ENCODE measurements at regions not wholly inside any gene's neighbourhood (a gene's known extent, or its start where the extent isn't known, plus 50 kb on each side); places are given as distances from the start of the nearest gene placed in this dataset.
"Not testable (repeated sequence)": the region's sequence is repeated elsewhere in the genome, so short reads cannot be mapped to it uniquely, and the experiment has no call there.

DNA sequence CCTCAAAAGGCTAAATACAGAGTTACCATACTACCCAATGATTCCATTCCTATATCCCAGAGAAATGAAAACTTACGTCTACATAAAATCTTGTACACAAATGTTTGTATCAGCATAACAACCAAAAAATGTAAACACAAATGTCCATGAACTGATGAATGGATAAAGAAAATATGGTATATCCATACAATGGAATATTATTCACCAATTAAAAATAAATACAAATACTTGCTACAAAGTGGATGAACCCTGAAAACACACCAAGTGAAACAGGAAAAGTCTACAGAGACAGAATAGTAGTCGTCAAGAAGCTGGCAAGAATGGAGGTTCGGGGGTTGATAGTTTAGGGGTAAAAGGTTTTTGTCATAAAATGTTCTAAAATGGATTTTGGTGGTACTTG lies 54.0 kb upstream of the ANKRD28 start:
- DNase-seq: no peak

DNA sequence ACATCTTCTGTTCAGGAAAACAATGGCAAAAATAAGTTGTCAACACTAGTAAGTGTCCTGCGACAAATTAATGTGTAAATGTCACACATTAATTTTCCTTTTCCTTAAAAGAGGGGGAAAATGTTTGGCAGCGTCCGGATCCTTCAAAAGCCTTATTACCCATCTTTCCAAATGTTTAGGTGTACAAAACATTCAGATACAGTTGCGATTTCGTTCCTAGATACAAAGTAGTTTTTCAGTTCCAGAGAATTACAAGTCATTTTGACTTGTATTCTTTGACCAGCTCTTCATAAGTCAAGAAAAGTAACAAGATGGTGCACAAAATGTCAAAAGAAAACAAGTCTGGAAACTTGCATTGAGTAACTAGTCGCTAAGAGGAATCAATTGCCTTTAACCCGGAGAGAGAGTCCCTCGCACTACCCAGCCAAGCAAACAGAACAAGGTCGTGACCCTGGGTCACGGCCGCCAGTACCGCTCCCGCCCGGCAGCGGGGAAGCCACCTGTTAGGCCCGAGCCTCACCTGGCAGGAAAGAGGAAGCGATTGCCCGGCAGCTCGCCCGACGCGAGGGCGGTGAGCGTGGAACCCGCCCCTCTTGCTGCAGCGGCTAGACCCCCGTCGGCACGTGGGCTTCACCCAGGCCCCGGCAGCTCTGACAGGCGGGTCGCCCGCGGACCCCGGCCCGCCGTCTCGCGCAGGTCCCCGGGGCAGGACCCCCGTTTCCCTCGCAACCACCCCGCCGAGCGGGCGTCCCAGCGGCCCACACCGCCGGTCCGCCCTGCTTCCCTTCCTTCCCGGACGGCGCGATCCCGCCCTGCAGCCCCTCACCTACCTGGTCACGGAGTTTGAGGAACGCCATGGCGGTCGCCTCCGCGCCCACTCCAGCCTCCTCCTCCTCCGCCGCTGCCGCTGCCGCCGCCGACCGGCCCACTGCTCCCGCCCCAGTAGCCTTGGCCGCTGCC lies 61.0 kb upstream of the ANKRD28 start:
- peak; percentile 41 to 68 (median 56) for DNase-seq

DNA sequence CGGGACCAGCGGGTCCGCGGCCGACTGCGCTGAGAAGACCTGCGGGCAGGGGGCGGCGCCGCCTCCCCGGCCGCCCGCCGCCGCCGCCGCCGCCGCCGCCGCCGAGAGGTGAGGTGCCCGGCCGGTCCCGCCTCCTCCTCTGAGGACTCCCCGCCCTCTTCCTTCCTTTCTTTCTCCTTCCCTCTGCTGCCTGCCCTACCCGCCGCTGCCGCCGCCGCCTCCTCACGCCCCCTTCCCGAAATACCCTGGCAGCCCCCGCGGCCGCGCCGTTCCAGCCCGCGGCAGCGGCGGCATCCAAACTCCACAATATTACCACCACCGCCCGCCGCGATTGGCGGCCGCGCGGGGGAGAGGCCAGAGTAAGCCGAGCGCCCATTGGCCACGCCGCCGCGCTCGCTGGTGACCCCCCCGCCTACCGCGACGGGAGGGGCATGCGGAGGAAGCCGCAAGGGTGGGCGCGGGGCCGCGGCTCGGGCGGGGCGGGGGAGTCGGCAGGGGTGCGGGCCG lies 61.8 kb upstream of the ANKRD28 start:
- DNase-seq: peak; percentile 61 to 79 (median 69)

GRCh38 chr3:15860014-15860934 lies 62.5 kb upstream of the ANKRD28 start:
- DNase-seq: peak in 1 of 5 donors; percentile 20

DNA sequence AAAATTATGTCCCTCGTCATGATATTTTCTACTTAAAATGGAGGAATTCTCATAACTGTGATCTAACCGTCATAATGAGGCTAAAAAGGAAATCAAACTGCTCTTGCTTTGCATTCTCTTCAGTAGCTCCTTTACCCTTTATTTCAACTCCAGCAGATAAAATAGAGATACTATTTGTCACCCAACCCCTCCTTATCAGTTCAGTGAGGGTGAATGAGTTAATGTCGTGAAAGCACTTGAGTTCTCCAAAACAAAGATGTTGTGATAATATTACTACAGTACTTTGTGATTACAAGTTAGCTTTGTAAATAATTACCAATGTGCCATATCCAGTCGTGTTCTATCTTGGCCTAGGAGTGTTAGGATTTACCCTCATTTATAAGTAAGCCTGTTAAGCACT lies 63.4 kb upstream of the ANKRD28 start:
- DNase-seq: no peak

DNA sequence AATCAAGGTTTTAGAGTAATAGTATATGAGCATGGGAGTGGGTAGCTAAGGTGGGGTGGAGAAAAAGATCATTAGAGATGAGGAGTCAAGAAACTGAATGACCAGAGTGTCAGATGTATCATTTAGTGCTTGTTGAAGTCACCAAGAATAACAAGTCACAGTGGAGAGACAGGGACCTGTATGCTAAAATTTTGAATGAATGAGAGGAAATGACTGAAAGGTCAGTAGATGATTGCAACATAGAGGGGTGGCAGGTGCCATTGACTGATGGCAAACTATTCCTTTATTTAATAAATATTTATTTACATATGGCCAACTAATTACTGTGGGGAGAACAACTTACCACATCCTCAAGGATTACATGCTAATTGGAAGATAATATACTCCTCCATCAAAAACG lies 75.0 kb upstream of the ANKRD28 start:
- DNase-seq: no peak

DNA sequence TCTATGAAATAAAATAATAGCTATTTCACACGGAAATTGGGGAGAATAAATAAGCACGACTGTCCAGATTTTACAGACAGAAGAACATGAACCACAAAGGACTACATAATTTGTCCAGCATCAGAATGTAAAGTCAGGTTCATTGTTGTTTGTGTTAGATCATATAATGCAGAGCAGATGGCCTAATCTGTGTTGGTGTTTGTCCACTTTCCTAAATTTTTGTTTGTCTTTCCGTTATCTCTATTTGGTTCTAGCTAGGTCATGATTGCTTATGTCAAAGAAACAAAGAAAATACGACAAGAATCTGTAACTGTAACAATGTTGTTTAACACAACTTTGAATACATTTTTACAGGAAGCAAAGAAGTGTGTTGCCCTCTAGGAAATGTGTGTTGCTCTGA lies 75.6 kb upstream of the ANKRD28 start:
- DNase-seq: no peak

GRCh38 chr3:15875016-15875689 lies 77.4 kb upstream of the ANKRD28 start:
- no peak for DNase-seq

GRCh38 chr3:15876669-15877068 lies 78.9 kb upstream of the ANKRD28 start:
- DNase-seq: no peak

- no peak for DNase-seq
Observed at GRCh38 chr3:15877813-15878212, 80.0 kb upstream of the ANKRD28 start.

DNA sequence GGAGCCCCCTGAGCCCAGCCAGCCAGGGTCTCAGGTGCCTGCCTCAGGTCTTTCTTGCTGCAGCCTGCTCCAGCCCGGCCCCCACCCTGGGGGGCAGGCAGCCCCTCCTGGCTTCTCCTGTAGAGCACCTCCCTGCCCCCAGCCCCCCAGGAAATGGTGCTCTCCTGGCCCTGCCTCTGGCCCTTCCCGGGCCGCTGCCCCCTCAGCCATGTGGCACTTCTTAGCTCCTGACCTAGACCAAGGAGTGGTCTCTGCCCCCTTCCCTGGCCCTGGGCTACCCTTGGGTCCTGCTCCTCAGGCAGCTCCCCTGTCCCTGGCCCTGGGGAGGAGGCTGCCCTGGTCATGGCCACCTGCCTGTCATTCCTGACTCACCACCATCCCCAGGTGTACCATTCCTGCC lies 82.0 kb upstream of the ANKRD28 start:
- not testable (repeated sequence) for DNase-seq

DNA sequence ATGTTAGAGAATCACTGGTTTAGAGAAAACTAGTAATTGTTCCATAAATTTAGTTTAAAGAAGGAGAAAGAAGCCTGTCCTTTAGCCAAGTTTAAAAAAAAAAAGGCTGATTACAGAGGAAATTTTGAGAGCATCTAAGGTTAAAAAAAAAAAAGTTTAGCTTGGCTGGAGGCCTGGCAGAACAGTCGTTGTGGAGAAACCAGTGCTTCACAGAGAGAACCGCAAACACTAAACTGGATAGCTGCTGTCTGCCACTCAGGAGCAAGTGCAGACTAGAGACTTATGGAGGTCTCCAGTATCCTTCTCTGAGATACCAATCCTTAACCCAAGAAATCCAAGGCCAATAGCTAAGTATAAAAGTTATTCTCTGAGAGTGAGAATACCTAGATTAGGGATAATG lies 84.8 kb upstream of the ANKRD28 start:
- DNase-seq: no peak

GRCh38 chr3:15884132-15884531 lies 86.4 kb upstream of the ANKRD28 start:
- DNase-seq: no peak

DNA sequence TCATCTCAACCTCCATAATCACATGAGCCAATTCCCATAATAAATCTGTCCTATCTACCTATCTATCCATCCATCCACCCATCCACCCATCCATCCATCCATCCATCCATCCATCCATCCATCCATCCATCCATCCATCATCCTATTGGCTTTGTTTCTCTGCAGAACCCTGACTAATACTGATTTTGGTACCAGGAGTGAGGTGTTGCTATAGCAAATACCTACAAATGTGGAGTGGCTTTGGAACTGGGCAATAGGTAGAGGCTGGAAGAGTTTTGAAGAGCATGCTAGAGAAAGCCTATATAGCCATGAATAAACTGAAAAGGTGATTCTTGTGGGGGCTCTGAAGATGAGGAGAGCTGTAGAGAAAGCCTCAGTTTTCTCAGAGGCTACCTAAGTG lies 88.7 kb upstream of the ANKRD28 start:
- DNase-seq: no peak

- no peak for DNase-seq
Observed at GRCh38 chr3:15887261-15887660, 89.5 kb upstream of the ANKRD28 start.

DNA sequence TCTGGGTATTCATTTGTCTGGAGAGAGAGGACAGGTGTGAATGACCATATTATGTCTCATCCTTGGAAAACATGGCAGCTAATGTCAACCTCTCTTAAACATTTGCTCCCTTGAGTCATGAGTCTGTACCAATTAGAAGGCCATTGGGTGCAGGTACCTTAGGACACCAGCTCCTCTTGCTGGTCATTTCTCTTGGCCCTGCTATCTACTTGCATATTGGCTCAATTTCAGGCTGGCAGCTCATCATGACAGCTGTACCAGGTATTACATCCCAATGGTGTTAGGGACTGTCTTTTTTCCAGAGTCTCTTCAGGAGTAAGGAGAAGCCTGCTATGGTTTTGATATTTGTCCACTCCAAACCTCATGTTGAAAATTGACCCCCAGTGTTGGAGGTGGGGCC lies 92.2 kb upstream of the ANKRD28 start:
- no peak for DNase-seq

DNA sequence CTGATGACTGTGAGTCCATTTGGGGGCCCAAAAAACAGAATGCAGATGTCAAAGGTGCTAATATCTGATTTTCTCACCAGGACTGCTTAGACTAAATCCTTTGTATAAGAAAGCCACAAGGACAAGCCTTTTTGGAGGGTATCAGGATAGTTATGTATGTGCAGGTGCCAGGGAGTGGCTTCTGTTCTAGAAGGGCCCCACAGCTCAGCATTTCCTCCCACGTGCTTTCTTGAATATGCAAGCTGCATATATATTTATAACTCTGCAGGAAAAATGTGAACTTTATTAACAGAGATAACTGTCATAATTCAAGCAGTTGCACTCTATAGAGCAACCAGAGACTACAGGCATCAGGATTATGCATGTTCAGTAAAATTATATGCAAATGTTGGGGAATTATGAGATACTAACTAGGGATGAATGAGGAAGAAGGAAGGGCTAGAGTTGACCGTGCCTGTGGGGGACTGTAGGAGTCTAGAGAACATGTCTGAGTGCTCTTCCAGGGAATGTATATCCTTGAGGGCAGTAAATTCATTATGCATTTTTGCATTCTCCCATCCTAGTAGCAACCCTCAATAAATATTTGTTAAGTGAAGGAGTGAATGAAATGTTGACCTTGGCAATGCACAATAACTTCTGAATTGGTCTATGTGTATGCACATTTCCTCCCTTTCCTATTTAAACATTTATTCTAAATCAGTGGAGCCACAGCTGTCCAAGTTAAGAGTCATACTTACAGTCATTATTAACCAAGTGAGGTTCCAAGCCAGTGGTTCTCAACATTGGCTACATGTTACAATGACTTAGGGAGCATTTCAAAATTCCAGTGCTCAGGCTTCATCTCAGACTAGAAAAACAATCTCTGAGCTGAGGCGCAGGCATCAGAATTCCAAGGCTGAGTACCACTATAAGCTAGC lies 94.8 kb upstream of the ANKRD28 start:
- no peak for DNase-seq

GRCh38 chr3:15894382-15894781 lies 96.6 kb upstream of the ANKRD28 start:
- DNase-seq: no peak

- DNase-seq: no peak
Observed at GRCh38 chr3:15896500-15896899, 98.7 kb upstream of the ANKRD28 start.

- no peak for DNase-seq
Observed at GRCh38 chr3:15899388-15899787, 101.6 kb upstream of the ANKRD28 start.

DNA sequence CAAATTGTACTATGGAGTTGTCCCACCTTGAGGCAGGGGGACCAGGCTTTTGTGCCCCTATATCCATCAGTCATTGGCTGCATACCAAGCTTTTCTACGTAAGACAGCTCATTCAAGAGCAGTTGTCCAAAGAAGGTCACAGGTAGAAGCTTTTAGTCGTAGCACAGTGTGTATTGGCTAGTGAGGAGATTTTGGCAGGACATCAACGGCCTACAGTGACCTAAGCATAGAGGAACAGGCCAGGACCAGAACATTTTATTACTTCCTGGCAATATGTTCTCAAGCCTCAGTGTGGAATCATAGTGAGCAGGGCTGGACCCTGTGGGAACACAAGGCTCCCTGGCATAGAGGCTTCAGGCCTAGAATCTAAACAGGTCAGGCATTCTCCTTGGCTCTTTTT lies 105.4 kb upstream of the ANKRD28 start:
- no peak for DNase-seq
